Mesenchymal stem cell (in vitro differentiated cells and primary cell): ENCODE measurements at regions not wholly inside any gene's neighbourhood (a gene's known extent, or its start where the extent isn't known, plus 50 kb on each side); places are given as distances from the start of the nearest gene placed in this dataset.
"Not testable (repeated sequence)": the region's sequence is repeated elsewhere in the genome, so short reads cannot be mapped to it uniquely, and the experiment has no call there.

Experiments
- DNase-seq: peaks from one replicate; pipeline ENCODE4 v3.0.0-alpha.2; 2013
- H2AFZ ChIP-seq: one replicate; pipeline ENCODE4 v1.6.1; 2013; ENCODE audit warnings: low read depth, mild to moderate bottlenecking, control low read depth, inconsistent platforms, low read length, moderate library complexity
- H2AK5ac ChIP-seq: 2 replicates; pipeline ENCODE4 v1.6.1; 2013; ENCODE audit warnings: low read length, moderate library complexity, mild to moderate bottlenecking, inconsistent platforms; ENCODE audit not compliant: severe bottlenecking
- H2BK120ac ChIP-seq: one replicate; pipeline ENCODE4 v1.6.1; 2013; ENCODE audit warnings: low read depth, mild to moderate bottlenecking, inconsistent platforms, low read length, moderate library complexity
- H2BK12ac ChIP-seq, 2 experiments: one replicate each; pipeline ENCODE4 v1.6.1; 2013; ENCODE audit warnings: inconsistent platforms in 2 of 2, low read length in 2 of 2, mild to moderate bottlenecking in 2 of 2, moderate library complexity in 2 of 2, control low read depth in 1 of 2
- H2BK15ac ChIP-seq: one replicate; pipeline ENCODE4 v1.6.1; 2013; ENCODE audit warnings: mild to moderate bottlenecking, low read depth, inconsistent platforms; ENCODE audit not compliant: poor library complexity, severe bottlenecking
- H2BK5ac ChIP-seq: 2 replicates; pipeline ENCODE4 v1.6.1; 2013; ENCODE audit warnings: low read depth, mild to moderate bottlenecking, low read length, control low read depth, inconsistent platforms; ENCODE audit not compliant: poor library complexity, severe bottlenecking
- H3K14ac ChIP-seq, 2 experiments: one replicate each; pipeline ENCODE4 v1.6.1; 2013; ENCODE audit warnings: inconsistent platforms in 2 of 2, low read length in 2 of 2, control low read depth in 1 of 2, mild to moderate bottlenecking in 1 of 2, moderate library complexity in 1 of 2
- H3K18ac ChIP-seq, 2 experiments: one replicate each; pipeline ENCODE4 v1.6.1; 2013; ENCODE audit warnings: inconsistent platforms in 2 of 2, low read length in 2 of 2, control low read depth in 1 of 2, low read depth in 1 of 2, mild to moderate bottlenecking in 1 of 2
- H3K23ac ChIP-seq, 2 experiments: one replicate each; pipeline ENCODE4 v1.6.1; 2013; ENCODE audit warnings: inconsistent platforms in 2 of 2, low read length in 2 of 2, mild to moderate bottlenecking in 2 of 2, moderate library complexity in 2 of 2, control low read depth in 1 of 2
- H3K27ac ChIP-seq: 2 replicates; pipeline ENCODE4 v1.5.1; 2013; ENCODE audit warnings: mild to moderate bottlenecking, moderate library complexity, low read length, control low read depth, inconsistent platforms; ENCODE audit not compliant: poor library complexity, severe bottlenecking
- H3K27me3 ChIP-seq, 2 experiments: 2 replicates each; pipeline versions ENCODE4 v1.6.1 to v1.7.0; 2013; ENCODE audit warnings: low read length in 2 of 2, mild to moderate bottlenecking in 2 of 2, moderate library complexity in 2 of 2, control low read depth in 1 of 2, inconsistent platforms in 1 of 2; ENCODE audit not compliant: control insufficient read depth in 1 of 2, insufficient read depth in 1 of 2
- H3K36me3 ChIP-seq, 2 experiments: 2 replicates each; pipeline versions ENCODE4 v1.6.1 to v1.7.0; 2013; ENCODE audit warnings: low read length in 2 of 2, control low read depth in 1 of 2, inconsistent platforms in 1 of 2, low read depth in 1 of 2, mild to moderate bottlenecking in 1 of 2; ENCODE audit not compliant: insufficient read depth in 2 of 2, control insufficient read depth in 1 of 2
- H3K4ac ChIP-seq, 2 experiments: one replicate each; pipeline ENCODE4 v1.6.1; 2013; ENCODE audit warnings: inconsistent platforms in 2 of 2, low read length in 2 of 2, mild to moderate bottlenecking in 2 of 2, moderate library complexity in 2 of 2, control low read depth in 1 of 2, low read depth in 1 of 2
- H3K4me1 ChIP-seq: 2 replicates; pipeline ENCODE4 v1.6.1; 2013; ENCODE audit warnings: low read depth, low read length, control low read depth; ENCODE audit not compliant: control insufficient read depth, insufficient read depth
- H3K4me2 ChIP-seq: 2 replicates; pipeline ENCODE4 v1.6.1; 2013; ENCODE audit warnings: low read length, mild to moderate bottlenecking, inconsistent platforms; ENCODE audit not compliant: poor library complexity, severe bottlenecking
- H3K4me3 ChIP-seq, 2 experiments: 2 replicates each; pipeline versions ENCODE4 v1.5.1 to v1.7.0; 2013; ENCODE audit warnings: low read length in 2 of 2, mild to moderate bottlenecking in 2 of 2, control low read depth in 1 of 2, low read depth in 1 of 2; ENCODE audit not compliant: insufficient read depth in 1 of 2
- H3K79me1 ChIP-seq: replicated peaks from 2 replicates; pipeline ENCODE4 v1.6.1; 2013; ENCODE audit warnings: mild to moderate bottlenecking, control low read depth, low read length, inconsistent platforms; ENCODE audit not compliant: poor library complexity, severe bottlenecking
- H3K9ac ChIP-seq: 2 replicates; pipeline ENCODE4 v1.7.0; 2013; ENCODE audit warnings: mild to moderate bottlenecking, low read length, moderate library complexity
- H3K9me3 ChIP-seq: 2 replicates; pipeline ENCODE4 v1.7.0; 2013; ENCODE audit warnings: mild to moderate bottlenecking, low read length; ENCODE audit not compliant: control insufficient read depth
- H4K8ac ChIP-seq: one replicate; pipeline ENCODE4 v1.6.1; 2013; ENCODE audit warnings: inconsistent platforms, mild to moderate bottlenecking, low read length, moderate library complexity
- H4K91ac ChIP-seq: one replicate; pipeline ENCODE4 v1.6.1; 2013; ENCODE audit warnings: mild to moderate bottlenecking, low read length, inconsistent platforms
- WGBS: methylation state at CpG from one replicate; pipeline ENCODE4 v1.1.7; 2013; ENCODE audit warnings: mixed read lengths; 5-methylcytosine and 5-hydroxymethylcytosine counted together

GRCh38 chr9:21624675-21625644 lies 142.8 kb upstream of the IFNE start:
- no peak overlapping the region for H3K27ac ChIP-seq
- H3K14ac ChIP-seq = no peak overlapping the region
- 75% methylated on average over 1 of the region's 3 CpGs for WGBS
- H3K27me3 ChIP-seq = no peaks in the 10 kb centered on the region
- H2BK12ac ChIP-seq = no peak overlapping the region
- no peak overlapping the region for H2AK5ac ChIP-seq
- H2AFZ ChIP-seq = no peak overlapping the region
- no peak overlapping the region for H3K4me3 ChIP-seq
- no peak overlapping the region for H3K18ac ChIP-seq
- no peak overlapping the region for H4K91ac ChIP-seq
- no peak overlapping the region for H2BK120ac ChIP-seq
- no peak overlapping the region for H3K4ac ChIP-seq
- H3K23ac ChIP-seq = no peak overlapping the region
- H3K4me2 ChIP-seq = no peak overlapping the region
- H3K9me3 ChIP-seq = peaks cover 9% of the 10 kb centered on the region
- H3K4me1 ChIP-seq = no peaks in the 10 kb centered on the region
- DNase-seq = no peak
- no peak overlapping the region for H3K9ac ChIP-seq
- no peak overlapping the region for H4K8ac ChIP-seq
- H2BK5ac ChIP-seq = no peak overlapping the region
- H3K79me1 ChIP-seq = no peaks in the 10 kb centered on the region
- H3K36me3 ChIP-seq = no peaks in the 10 kb centered on the region
- no peak overlapping the region for H2BK15ac ChIP-seq

DNA sequence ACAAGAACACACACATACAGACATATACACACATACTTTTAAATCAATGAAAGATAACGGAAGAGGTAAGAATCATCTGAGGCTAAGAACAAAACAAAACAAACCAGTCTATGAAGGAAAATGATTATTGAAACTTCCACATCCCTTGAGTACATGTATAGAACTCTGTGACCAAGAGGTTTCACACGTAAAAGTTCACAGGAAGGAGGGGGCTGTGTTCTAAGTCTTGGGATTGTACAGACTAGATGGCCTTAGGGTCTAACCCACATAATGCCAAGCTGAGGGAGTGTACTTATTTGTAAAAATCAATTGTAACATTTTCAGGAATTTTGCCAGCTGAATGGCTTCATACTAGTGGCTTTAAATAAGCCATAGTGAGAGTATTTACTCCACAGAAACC lies 144.4 kb upstream of the IFNE start:
- H3K4me3 ChIP-seq = no peak overlapping the region
- WGBS = 83% methylated on average over 1 of the region's 2 CpGs
- H3K23ac ChIP-seq = no peak overlapping the region

GRCh38 chr9:21628954-21629353 lies 146.8 kb upstream of the IFNE start:
- 84% methylated on average over 3 of the region's 3 CpGs for WGBS
- DNase-seq = not testable (repeated sequence)

More for the DNA sequence above, 144.4 kb upstream of the IFNE start:
- H2BK12ac ChIP-seq = no peak overlapping the region
- H3K9ac ChIP-seq = no peak overlapping the region
- no peak overlapping the region for H2BK15ac ChIP-seq
- no peak overlapping the region for H4K8ac ChIP-seq
- H3K18ac ChIP-seq = no peak overlapping the region
- H2AFZ ChIP-seq = no peak overlapping the region
- no peaks in the 10 kb centered on the region for H3K4me1 ChIP-seq
- no peak overlapping the region for H3K14ac ChIP-seq
- H3K4ac ChIP-seq = no peak overlapping the region
- no peak overlapping the region for H3K27ac ChIP-seq
- DNase-seq = no peak
- H3K36me3 ChIP-seq = no peaks in the 10 kb centered on the region
- H3K27me3 ChIP-seq = no peaks in the 10 kb centered on the region
- H3K9me3 ChIP-seq = peaks cover 17% of the 10 kb centered on the region
- H2BK5ac ChIP-seq = no peak overlapping the region
- no peaks in the 10 kb centered on the region for H3K79me1 ChIP-seq
- H4K91ac ChIP-seq = no peak overlapping the region
- no peak overlapping the region for H3K4me2 ChIP-seq
- no peak overlapping the region for H2BK120ac ChIP-seq
- no peak overlapping the region for H2AK5ac ChIP-seq

DNA sequence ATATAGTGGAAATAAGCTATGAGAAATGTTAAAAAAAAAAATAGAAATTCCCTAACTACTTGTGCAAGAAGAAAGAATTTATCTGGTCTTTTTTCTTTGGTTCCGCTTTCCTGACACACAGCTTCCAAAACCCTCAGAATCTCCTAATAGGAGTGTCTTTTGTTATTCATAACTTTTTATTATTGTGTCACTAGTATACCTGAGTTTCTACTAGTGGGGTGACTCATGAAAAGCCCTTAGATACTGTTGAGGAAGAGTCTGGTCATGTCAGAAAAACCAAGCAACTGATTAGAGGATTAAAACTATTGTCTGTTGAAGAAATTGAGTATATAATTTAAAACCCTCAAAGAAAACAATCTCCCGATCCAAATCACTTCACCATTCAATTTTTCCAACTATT lies 152.8 kb upstream of the IFNE start:
- Histone ChIP-seq H3K4me1 (no peaks in the 10 kb centered on the region), H3K18ac (no peak overlapping the region), H3K4me2 (no peak overlapping the region), H4K91ac (no peak overlapping the region), H2BK120ac (no peak overlapping the region), H3K27ac (no peak overlapping the region), H3K36me3 (no peaks in the 10 kb centered on the region), H3K14ac (no peak overlapping the region), H2BK12ac (no peak overlapping the region), H2BK15ac (no peak overlapping the region), H3K4ac (no peak overlapping the region), H4K8ac (no peak overlapping the region), H3K23ac (no peak overlapping the region), H3K9ac (no peak overlapping the region), H3K79me1 (no peaks in the 10 kb centered on the region), H2AK5ac (no peak overlapping the region), H3K4me3 (no peak overlapping the region), H3K27me3 (no peaks in the 10 kb centered on the region), H2AFZ (no peak overlapping the region), H3K9me3 (peaks cover 8% of the 10 kb centered on the region), H2BK5ac (no peak overlapping the region)
- DNase-seq = no peak
- 100% methylated on average over 1 of the region's 2 CpGs for WGBS

More at GRCh38 chr9:21628954-21629353, 146.8 kb upstream of the IFNE start:
- H3K4me1 ChIP-seq, H3K36me3 ChIP-seq, H2BK5ac ChIP-seq, H2BK12ac ChIP-seq, H3K27ac ChIP-seq, H2BK120ac ChIP-seq, H3K4me2 ChIP-seq, H2AFZ ChIP-seq, H2BK15ac ChIP-seq, H3K79me1 ChIP-seq, H4K8ac ChIP-seq, H3K14ac ChIP-seq, H2AK5ac ChIP-seq, H3K18ac ChIP-seq, H3K4me3 ChIP-seq, H3K27me3 ChIP-seq, H3K4ac ChIP-seq, H3K9ac ChIP-seq, H4K91ac ChIP-seq, H3K23ac ChIP-seq: not testable (repeated sequence)
- H3K9me3 ChIP-seq = peaks cover 17% of the 10 kb centered on the region
